ENCODE measurements at regions not wholly inside any gene's neighbourhood (a gene's known extent, or its start where the extent isn't known, plus 50 kb on each side); places are given as distances from the start of the nearest gene placed in this dataset.

GRCh38 chr15:62900071-62900802 lies 142.3 kb upstream of the TPM1 start:
- no peak for TF ChIP-seq POLR2AphosphoS5 (IDR thresholded peaks at IDR 0.05)
- TF ChIP-seq CTCF (IDR thresholded peaks at IDR 0.05; ENCODE audit: poor library complexity, severe bottlenecking) = no peak
- TF ChIP-seq EZH2 (IDR thresholded peaks at IDR 0.05; ENCODE audit: borderline replicate concordance, insufficient read depth, low read length, poor library complexity, severe bottlenecking) = no peak
